IPS-18a (cell line): ENCODE measurements at regions not wholly inside any gene's neighbourhood (a gene's known extent, or its start where the extent isn't known, plus 50 kb on each side); places are given as distances from the start of the nearest gene placed in this dataset.

Experiments used
- H3K27ac ChIP-seq: one replicate; pipeline ENCODE4 v1.5.1; 2013; ENCODE audit warnings: low read length
- H3K27me3 ChIP-seq: one replicate; pipeline ENCODE4 v1.6.1; 2013; ENCODE audit warnings: mild to moderate bottlenecking, low read length; ENCODE audit not compliant: control insufficient read depth, insufficient read depth
- H3K36me3 ChIP-seq: one replicate; pipeline ENCODE4 v1.6.1; 2013; ENCODE audit warnings: low read depth, low read length; ENCODE audit not compliant: control insufficient read depth
- H3K4me1 ChIP-seq: one replicate; pipeline ENCODE4 v1.6.1; 2013; ENCODE audit warnings: low read depth, low read length; ENCODE audit not compliant: control insufficient read depth
- H3K4me3 ChIP-seq: one replicate; pipeline ENCODE4 v1.5.1; 2013; ENCODE audit warnings: low read length
- H3K9ac ChIP-seq: one replicate; pipeline ENCODE4 v1.6.1; 2013; ENCODE audit warnings: mild to moderate bottlenecking, low read length, moderate library complexity
- H3K9me3 ChIP-seq: one replicate; pipeline ENCODE4 v1.6.1; 2013; ENCODE audit warnings: low read depth, low read length; ENCODE audit not compliant: control insufficient read depth

GRCh38 chr2:121902171-121902591 lies 146.7 kb downstream of the TSN start:
- no peak overlapping the region for H3K4me3 ChIP-seq
- no peaks in the 10 kb centered on the region for H3K27me3 ChIP-seq
- no peak overlapping the region for H3K9ac ChIP-seq

GRCh38 chr2:121902616-121903015 lies 147.2 kb downstream of the TSN start:
- H3K27ac ChIP-seq, result no peak overlapping the region

More at GRCh38 chr2:121902171-121902591, 146.7 kb downstream of the TSN start:
- H3K27ac ChIP-seq, result no peak overlapping the region
- no peaks in the 10 kb centered on the region for H3K9me3 ChIP-seq
- H3K36me3 ChIP-seq, result no peaks in the 10 kb centered on the region
- no peaks in the 10 kb centered on the region for H3K4me1 ChIP-seq

GRCh38 chr2:121903037-121903689 lies 147.7 kb downstream of the TSN start:
- Histone ChIP-seq H3K9ac (no peak overlapping the region), H3K9me3 (no peaks in the 10 kb centered on the region), H3K27ac (no peak overlapping the region), H3K27me3 (no peaks in the 10 kb centered on the region), H3K4me3 (no peak overlapping the region), H3K36me3 (no peaks in the 10 kb centered on the region), H3K4me1 (no peaks in the 10 kb centered on the region)

More at GRCh38 chr2:121902616-121903015, 147.2 kb downstream of the TSN start:
- Histone ChIP-seq H3K9ac (no peak overlapping the region), H3K36me3 (no peaks in the 10 kb centered on the region), H3K9me3 (no peaks in the 10 kb centered on the region), H3K4me1 (no peaks in the 10 kb centered on the region), H3K27me3 (no peaks in the 10 kb centered on the region), H3K4me3 (no peak overlapping the region)

DNA sequence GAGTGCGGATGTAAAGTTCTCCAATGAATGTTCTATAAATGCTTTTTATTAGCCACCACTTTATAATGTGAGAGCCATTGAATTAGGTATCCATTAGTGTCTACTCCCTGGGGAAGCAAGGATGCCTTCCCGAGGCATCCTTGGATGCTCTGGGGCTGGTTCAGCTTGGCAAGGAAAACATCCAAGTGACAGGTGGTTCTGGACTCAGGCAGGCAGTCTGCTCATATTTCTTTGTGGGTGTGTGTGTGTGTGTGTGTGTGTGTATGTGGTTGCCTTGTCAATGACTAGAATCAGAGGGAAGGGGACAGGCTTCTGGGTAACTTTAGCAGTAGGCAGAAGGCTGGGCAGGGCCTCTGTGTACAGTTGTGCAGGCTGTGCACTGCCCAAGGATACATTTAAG lies 149.2 kb downstream of the TSN start:
- Histone ChIP-seq H3K9ac (no peak overlapping the region), H3K4me3 (no peak overlapping the region), H3K4me1 (no peaks in the 10 kb centered on the region), H3K36me3 (no peaks in the 10 kb centered on the region), H3K27ac (no peak overlapping the region), H3K9me3 (no peaks in the 10 kb centered on the region), H3K27me3 (no peaks in the 10 kb centered on the region)

DNA sequence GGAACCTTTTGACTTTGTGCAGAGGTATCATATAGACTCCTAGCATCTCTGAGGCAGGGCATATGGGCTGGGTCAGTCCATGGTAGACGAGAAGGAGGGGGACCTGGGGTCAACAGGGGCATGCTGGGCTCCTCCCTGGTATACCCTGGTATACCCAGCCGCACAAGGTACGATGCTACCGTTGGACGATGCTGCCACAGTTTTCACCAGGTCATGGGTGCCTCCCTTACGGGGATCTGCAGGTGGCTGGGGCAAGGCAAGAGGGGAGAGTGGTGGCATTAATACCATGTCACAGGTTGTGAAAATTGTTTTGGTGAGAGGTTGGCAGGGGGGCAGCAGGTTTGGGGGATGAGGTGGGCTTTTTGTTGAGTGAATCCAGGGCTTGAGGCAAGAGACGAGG lies 149.8 kb downstream of the TSN start:
- H3K9ac ChIP-seq, result no peak overlapping the region
- no peak overlapping the region for H3K4me3 ChIP-seq
- H3K36me3 ChIP-seq, result no peaks in the 10 kb centered on the region
- H3K9me3 ChIP-seq, result no peaks in the 10 kb centered on the region
- no peak overlapping the region for H3K27ac ChIP-seq
- H3K4me1 ChIP-seq, result no peaks in the 10 kb centered on the region
- no peaks in the 10 kb centered on the region for H3K27me3 ChIP-seq

DNA sequence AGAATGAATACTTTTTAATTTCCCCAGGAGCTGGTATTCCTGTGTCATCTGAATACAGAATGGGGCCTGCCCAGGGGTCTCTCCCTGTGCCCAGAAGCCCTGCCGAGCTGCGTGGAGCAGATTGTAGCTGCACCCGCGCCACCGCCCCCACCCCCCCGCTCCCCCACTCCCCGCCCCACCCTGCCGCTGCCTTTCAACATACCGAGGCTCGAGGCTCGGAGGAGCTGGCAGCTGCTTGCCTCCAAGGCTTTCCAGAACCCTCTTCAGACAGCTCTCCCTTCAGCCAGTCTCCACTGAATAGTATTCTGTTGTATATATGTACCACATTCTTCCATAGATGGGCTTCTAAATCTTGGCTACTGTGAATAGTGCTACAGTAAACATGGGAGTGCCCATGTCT lies 150.7 kb downstream of the TSN start:
- no peaks in the 10 kb centered on the region for H3K36me3 ChIP-seq
- no peaks in the 10 kb centered on the region for H3K9me3 ChIP-seq
- H3K9ac ChIP-seq, result no peak overlapping the region
- H3K27me3 ChIP-seq, result no peaks in the 10 kb centered on the region
- H3K4me3 ChIP-seq, result no peak overlapping the region
- H3K4me1 ChIP-seq, result no peaks in the 10 kb centered on the region
- H3K27ac ChIP-seq, result no peak overlapping the region

DNA sequence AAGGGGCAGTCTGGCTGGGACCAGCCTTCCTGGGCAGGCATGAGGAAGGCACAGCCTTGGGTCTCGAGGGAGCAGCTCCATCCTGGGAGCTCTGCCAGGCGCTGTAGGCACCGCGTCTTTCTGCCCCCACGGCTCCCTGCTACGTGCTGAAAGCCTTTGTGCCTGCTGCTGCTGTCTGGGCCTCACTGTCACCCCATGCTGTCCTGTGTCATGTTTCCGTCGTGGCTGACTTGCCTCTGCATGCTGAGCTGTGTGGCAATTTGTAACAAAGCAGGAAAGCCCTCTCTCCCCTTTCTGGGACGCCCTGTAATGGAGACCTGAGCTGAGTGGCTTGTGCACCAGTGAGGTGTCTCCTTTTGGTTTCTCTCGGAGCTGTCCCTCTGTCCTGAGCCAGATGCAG lies 152.5 kb downstream of the TSN start:
- Histone ChIP-seq H3K27ac (no peak overlapping the region), H3K4me3 (no peak overlapping the region), H3K9me3 (no peaks in the 10 kb centered on the region), H3K27me3 (no peaks in the 10 kb centered on the region), H3K4me1 (no peaks in the 10 kb centered on the region), H3K36me3 (no peaks in the 10 kb centered on the region), H3K9ac (no peak overlapping the region)

DNA sequence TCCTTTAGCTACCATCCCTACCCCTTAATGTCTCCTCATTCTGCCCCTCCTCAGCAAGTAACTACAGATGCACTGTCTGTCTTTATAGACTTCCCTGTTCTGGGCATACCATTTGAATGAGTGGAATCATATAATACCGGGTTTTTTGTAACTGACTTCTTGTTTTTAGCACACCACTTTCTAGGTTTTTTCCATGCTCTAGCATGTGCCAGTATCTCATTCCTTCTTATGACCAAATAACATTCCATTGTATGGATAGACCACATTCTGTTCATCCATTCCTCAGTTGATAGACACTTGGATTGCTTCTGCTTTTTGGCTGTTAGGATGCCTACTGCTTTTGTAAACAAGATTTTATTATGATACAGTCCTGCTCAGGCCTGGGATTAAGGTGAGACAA lies 154.7 kb downstream of the TSN start:
- no peak overlapping the region for H3K27ac ChIP-seq
- no peak overlapping the region for H3K9ac ChIP-seq
- no peak overlapping the region for H3K4me3 ChIP-seq
- no peaks in the 10 kb centered on the region for H3K4me1 ChIP-seq
- no peaks in the 10 kb centered on the region for H3K36me3 ChIP-seq
- H3K27me3 ChIP-seq, result no peaks in the 10 kb centered on the region
- no peaks in the 10 kb centered on the region for H3K9me3 ChIP-seq

DNA sequence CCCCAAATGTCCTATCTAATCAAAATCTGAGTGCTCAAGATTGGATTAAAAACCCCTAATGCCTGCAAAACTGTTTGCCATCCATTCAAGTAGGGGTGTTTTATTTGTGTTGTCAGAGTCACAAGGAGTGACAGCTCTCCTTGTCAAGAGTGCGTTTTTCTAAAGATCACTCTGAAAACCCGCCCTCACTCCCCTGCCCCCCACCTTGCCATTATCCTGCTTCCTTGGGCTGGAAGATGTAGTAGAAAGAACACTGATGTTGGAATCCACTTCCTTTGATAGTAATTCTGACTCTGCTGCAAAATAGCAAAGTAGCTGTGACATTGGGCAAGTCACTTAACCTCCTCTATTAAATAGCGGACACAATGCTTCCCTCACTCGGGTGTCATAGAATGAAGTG lies 155.6 kb downstream of the TSN start:
- Histone ChIP-seq H3K4me3 (no peak overlapping the region), H3K9me3 (no peaks in the 10 kb centered on the region), H3K4me1 (no peaks in the 10 kb centered on the region), H3K27ac (no peak overlapping the region), H3K36me3 (no peaks in the 10 kb centered on the region), H3K27me3 (no peaks in the 10 kb centered on the region), H3K9ac (no peak overlapping the region)

DNA sequence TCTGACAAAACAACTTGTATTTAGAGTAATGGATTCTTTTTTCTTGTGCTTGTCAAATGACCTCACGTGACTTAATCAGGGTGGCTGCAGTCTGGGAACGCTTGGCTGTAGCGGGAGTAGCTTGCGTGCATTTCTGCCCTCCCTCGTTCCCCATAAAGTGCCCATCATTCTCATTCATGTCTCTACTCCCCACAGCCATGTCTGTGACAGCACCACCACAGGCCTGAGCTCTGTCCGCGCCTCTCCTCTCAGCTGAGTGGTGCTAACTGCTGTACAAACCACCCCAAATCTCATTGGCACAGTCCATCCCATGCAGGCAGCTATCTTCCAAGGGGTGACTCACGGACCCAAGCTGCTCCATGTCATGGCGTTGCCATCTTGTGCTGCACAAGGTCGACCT lies 161.7 kb downstream of the TSN start:
- no peaks in the 10 kb centered on the region for H3K36me3 ChIP-seq
- no peaks in the 10 kb centered on the region for H3K4me1 ChIP-seq
- H3K27me3 ChIP-seq, result no peaks in the 10 kb centered on the region
- H3K9ac ChIP-seq, result no peak overlapping the region
- no peak overlapping the region for H3K27ac ChIP-seq
- no peaks in the 10 kb centered on the region for H3K9me3 ChIP-seq
- no peak overlapping the region for H3K4me3 ChIP-seq

DNA sequence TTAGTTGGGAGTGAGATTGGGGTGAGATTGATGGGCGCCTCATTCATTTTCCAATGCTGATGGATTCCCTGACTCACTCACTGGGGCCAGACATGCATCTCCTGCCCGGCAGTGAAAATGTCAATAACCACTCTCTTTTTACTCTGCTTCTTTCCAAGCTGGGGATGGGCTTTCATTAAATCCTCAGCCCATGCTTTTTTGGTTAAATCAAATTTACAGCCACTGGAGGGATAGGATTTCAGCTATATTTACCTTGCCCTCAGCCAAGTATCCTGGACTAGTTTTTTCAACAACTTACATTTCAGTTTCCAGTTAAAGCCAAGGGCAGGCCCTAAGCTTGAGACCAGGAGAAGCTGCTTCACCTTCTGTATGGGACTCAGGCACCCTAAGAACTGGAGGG lies 162.8 kb downstream of the TSN start:
- no peaks in the 10 kb centered on the region for H3K36me3 ChIP-seq
- no peak overlapping the region for H3K9ac ChIP-seq
- no peaks in the 10 kb centered on the region for H3K4me1 ChIP-seq
- H3K9me3 ChIP-seq, result no peaks in the 10 kb centered on the region
- H3K27ac ChIP-seq, result no peak overlapping the region
- H3K4me3 ChIP-seq, result no peak overlapping the region
- no peaks in the 10 kb centered on the region for H3K27me3 ChIP-seq

DNA sequence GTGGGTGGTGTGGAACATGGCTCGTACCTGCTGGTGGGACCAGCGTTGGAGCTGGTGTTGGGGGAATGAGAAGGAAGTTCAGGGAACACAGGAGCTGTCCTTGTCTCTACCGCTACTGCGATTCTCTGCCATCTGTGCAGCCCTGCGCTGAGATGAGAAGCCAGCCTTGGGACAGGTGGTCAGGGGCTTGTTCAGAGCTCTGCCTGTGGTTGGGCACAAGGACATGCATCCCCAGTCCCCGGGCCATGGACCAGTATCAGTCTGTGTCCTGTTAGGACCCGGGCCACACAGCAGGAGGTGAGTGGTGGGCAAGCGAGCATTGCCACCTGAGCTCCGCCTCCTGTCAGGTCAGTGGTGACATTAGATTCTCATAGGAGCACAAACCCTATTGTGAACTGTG lies 164.4 kb downstream of the TSN start:
- H3K9ac ChIP-seq, result no peak overlapping the region
- no peaks in the 10 kb centered on the region for H3K27me3 ChIP-seq
- no peak overlapping the region for H3K4me3 ChIP-seq
- no peaks in the 10 kb centered on the region for H3K9me3 ChIP-seq
- no peak overlapping the region for H3K27ac ChIP-seq
- H3K36me3 ChIP-seq, result no peaks in the 10 kb centered on the region
- no peaks in the 10 kb centered on the region for H3K4me1 ChIP-seq
